ENCODE measurements at regions not wholly inside any gene's neighbourhood (a gene's known extent, or its start where the extent isn't known, plus 50 kb on each side); places are given as distances from the start of the nearest gene placed in this dataset.

DNA sequence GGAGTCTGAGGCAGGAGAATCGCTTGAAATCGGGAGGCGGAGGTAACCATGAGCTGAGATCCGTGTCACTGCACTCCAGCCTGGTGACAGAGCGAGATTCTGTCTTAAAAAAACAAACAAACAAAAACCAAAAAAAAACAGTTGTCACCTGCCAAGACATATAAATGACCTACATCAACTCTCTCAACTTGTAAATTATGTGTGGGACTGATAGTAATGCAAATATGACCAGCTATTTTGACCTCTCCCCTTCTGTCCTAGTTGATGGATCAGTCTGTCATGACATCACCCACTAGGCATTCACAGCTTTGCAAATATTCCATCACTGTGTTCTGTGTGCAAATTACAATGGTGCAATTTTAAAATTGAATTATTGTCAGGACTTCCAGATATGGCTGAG, 175.4 kb downstream of the EBLN2 start:
- TF ChIP-seq, protein P1, sequence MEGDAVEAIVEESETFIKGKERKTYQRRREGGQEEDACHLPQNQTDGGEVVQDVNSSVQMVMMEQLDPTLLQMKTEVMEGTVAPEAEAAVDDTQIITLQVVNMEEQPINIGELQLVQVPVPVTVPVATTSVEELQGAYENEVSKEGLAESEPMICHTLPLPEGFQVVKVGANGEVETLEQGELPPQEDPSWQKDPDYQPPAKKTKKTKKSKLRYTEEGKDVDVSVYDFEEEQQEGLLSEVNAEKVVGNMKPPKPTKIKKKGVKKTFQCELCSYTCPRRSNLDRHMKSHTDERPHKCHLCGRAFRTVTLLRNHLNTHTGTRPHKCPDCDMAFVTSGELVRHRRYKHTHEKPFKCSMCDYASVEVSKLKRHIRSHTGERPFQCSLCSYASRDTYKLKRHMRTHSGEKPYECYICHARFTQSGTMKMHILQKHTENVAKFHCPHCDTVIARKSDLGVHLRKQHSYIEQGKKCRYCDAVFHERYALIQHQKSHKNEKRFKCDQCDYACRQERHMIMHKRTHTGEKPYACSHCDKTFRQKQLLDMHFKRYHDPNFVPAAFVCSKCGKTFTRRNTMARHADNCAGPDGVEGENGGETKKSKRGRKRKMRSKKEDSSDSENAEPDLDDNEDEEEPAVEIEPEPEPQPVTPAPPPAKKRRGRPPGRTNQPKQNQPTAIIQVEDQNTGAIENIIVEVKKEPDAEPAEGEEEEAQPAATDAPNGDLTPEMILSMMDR (IDR thresholded peaks at IDR 0.05): no peak
- no peak for TF ChIP-seq POLR2A (IDR thresholded peaks at IDR 0.05)

Data from body of pancreas (tissue), 4 donors.